GM18505 (cell line): ENCODE measurements at regions not wholly inside any gene's neighbourhood (a gene's known extent, or its start where the extent isn't known, plus 50 kb on each side); places are given as distances from the start of the nearest gene placed in this dataset.
A peak's percentile ranks its signal among the peaks of the same experiment; 100 is the strongest.

Experiments
- ATAC-seq: cut with Tn5 transposase; IDR thresholded peaks from one replicate; pipeline ENCODE4 v1.9.1; 2021; ENCODE audit not compliant: unreplicated experiment
- POLR2A ChIP-seq: IDR thresholded peaks from 4 replicates; pipeline ENCODE4 v1.6.1; 2011; ENCODE audit warnings: borderline replicate concordance; ENCODE audit not compliant: insufficient read depth, insufficient read length; ENCODE audit errors: extremely low read depth

DNA sequence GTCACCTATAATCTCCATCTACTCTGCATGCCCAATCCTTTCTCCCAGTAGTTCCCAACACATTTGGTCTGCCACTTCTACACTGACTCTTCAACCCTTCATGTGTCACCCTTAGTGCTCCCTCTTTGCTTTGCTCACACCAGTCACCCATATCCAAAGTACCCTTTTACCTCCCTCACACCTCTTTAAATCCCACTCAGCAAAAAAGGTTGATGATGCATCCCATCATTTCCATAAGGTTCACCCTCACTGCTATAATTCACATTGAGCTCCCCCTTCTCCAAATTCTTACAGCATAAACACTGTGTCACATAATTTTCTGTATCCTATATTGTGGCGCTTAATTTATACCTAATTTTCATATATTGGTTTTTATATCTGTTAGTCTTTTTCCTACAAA is 83.8 kb upstream of the ATP1B1 start:
- no peak for ATAC-seq
- TF ChIP-seq POLR2A: no peak

DNA sequence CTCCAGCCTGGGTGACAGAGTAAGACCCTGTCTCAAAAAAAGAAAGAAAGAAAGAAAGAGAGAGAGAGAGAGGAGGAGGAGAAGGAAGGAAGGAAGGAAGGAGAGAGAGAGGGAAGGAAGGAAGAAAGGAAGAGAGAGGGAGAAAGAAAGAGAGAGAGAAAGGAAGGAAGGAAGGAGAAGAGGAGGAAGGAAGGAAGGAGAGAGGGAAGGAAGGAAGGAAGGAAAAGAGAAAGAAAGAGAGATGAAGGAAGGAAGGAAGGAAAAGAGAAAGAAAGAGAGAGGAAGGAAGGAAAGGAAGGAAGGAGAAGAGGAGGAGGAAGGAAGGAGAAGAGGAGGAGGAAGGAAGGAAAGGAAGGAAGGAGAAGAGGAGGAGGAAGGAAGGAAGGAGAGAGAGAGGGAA is 82.2 kb upstream of the ATP1B1 start:
- TF ChIP-seq POLR2A: no peak
- no peak for ATAC-seq

DNA sequence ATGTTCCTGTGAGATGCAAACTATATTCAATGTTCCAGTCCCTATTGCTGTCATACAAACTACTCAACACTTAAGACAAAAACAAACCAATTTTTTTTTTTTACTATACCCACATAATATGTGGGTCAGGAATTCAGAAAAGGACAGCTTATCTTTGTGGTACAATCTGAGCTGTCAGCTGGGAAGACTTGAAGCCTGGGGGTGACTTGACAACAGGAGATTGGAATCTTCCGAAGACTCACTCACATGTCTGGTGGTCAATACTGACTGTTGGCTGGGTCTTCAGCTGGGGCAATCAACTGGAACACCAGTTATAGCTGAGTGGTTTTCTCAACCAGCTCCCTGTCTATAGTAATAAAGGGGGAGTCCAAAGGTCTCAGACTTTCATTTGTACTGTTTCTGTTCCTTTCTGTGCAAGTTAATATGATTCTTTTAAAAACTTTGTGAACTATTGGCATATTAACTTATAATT is 81.7 kb upstream of the ATP1B1 start:
- ATAC-seq: peak; percentile 92
- no peak for TF ChIP-seq POLR2A

DNA sequence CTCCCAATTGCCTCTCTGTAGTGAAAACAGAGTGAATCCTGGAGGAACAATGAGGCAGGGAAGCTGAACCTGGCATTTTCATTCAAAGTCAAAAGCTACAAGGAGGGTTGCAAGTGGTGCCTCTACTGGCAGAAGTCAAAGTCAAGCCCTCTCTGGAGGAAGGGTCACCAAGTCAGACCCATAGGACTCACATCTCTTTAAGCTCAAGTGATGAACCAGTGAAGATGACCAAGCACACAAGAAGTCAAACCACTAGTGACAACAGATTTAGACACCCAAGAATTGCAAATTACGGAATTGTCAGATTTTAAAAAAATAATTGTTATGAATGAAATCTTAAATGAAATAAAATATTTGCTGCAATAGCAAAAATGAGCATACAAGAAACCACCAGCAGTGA is 81.1 kb upstream of the ATP1B1 start:
- TF ChIP-seq POLR2A: no peak
- no peak for ATAC-seq

DNA sequence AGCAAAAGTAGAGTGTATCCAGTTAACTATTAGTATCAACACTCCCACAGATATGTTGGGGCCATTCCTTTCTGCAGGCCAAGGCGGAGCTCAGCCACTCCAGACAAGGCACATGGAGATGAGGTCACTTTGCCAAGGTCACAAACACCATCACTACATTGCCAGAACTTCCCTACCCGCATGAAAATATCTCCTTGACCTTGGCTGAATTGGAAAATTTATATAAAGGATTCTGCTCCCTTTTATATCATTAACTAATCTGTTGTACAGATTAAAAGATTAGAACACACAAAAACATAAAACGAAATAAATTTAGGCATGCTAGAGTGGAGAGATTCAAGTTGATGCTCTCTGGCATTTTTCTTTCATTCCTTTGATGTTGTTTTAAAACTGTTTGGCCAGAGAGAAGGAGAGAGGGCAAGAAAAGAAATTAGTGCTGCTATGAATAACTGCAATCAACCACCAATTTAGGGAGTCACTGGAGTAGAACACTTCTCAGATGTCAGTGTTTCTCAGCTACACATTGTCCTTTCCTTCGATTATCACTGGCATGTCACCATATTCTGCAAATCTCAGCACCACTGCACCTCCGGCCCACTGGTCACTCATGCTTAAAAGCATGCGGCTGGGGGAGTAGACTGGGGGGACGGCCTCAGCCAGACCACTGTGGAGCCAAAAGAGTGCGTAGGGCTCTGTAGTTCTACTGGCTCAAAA is 78.7 kb upstream of the ATP1B1 start:
- ATAC-seq: no peak

DNA sequence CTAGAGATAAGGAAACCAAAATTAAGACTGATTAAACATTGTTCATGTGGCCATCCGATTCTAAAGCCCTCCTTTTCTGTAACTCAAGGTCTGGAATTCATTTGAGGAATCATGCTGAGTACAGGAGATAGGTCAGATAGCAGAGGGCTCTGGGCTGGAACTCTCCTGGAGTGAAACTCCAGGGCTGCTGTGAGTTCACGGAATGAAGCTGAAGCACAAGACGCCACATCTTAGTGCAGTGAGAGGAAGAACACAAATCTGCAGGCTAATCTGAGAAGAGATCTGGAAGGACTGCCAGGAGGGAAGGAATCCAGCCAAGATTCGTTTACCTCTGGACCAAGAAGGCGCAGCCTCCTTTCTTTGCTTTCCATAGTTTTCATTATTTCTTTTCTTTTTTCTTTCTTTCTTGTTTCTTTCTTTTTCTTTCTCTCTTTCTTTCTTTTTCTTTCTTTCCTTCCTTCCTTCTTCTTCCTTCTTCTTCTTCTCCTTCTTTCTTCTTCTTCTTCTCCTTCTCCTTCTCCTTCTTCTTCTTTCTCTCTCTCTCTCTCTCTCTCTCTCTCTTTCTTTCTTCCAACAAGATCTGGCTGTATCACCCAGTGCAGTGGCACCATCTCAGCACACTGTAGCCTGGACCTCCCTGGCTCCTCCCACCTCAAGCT is 74.8 kb upstream of the ATP1B1 start:
- TF ChIP-seq POLR2A: no peak
- no peak for ATAC-seq

More for the DNA sequence above, 78.7 kb upstream of the ATP1B1 start:
- TF ChIP-seq POLR2A: no peak

DNA sequence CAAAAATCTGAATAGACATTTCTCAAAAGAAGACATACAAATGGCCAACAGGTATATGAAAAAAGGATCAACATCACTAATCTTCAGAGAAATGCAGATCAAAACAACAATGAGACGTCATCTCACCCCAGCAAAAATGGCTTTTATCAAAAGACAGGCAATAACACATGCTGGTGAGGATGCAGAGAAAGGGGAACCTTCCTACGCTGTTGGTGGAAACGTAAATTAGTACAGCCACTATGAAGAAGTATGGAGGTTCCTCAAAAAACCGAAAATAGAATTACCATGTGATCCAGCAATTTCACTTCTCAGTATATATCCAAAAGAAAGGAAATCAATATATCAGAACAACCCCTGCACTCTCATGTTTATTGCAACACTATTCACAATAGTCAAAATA is 65.1 kb upstream of the ATP1B1 start:
- no peak for TF ChIP-seq POLR2A
- ATAC-seq: no peak

DNA sequence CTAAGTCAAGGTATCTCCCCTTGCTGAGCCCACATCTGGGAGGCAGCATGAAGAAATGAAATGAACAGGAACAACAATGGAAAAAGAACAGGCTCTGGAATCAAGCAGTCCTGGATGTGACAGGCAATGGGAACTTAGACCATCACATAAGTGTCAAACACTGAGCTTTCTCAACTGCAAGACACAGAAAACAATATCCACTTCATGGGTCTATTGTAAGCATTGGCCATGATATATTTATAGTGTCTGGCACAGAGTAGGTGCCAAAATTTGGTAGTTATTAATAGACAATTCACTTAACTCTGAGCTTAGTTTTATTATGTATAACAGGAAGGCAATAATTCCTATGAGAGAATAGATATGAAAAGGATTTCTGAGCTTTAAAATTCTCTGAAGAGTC is 64.1 kb upstream of the ATP1B1 start:
- no peak for TF ChIP-seq POLR2A
- no peak for ATAC-seq

DNA sequence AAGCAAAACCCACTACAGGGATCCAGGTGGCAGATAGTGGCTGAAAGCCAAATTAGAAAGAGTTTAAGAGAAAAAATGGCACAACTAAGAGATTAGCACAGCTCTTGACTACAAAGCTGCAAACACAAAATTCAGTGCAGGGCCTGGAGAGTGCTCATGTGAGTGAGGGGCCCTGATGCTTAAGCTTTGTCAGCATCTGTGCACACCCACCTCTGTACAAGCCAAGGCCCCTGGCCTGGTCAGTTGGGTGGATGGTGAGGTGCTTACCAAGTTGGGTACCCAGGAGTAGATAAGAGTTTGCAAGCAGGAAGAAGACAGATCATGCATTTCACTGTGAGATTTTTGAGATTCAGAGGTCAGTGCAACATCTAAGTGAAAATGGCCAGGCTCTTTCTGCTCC is 62.7 kb upstream of the ATP1B1 start:
- no peak for ATAC-seq
- no peak for TF ChIP-seq POLR2A

DNA sequence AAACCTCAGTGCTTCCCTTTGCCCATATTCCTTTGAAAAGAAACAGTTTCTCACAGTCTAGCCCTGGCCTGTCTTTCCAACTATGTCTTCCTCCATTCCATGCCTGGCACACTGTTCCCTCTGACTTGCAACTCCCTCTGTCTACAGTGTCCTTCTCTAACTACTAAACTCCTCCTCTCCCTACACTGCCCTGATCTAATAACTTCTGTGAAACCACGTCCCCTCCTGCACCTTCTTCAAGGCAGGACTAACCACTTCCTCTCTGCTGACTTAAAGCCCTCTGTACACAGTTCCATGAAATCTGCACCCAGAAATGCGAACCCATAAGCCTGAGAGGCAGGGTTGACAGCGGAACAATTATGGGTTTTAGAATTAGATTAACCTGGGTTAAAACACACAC is 62.2 kb upstream of the ATP1B1 start:
- peak; percentile 86 for ATAC-seq

DNA sequence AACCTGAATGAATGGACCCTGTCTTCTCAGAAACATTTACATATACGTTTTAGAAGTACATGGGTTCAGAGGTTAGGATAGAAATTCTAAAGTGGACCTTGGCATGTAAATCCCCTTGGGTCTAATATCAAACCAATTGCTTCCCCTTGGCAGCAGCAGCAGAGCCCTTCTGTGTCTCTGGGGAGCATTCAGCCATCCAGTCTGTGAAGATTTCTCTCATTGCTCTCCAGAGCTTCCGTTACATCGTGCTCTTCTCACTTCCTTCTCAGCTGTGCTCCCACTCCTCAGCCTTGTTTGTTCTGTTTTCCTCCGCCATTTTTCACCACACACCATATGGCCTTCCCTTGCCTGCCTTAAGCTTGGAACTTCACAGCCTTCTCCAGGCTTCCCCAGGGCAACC is 61.5 kb upstream of the ATP1B1 start:
- no peak for ATAC-seq
- TF ChIP-seq POLR2A: no peak

More for the DNA sequence above, 62.2 kb upstream of the ATP1B1 start:
- peak; percentile 37 for TF ChIP-seq POLR2A

DNA sequence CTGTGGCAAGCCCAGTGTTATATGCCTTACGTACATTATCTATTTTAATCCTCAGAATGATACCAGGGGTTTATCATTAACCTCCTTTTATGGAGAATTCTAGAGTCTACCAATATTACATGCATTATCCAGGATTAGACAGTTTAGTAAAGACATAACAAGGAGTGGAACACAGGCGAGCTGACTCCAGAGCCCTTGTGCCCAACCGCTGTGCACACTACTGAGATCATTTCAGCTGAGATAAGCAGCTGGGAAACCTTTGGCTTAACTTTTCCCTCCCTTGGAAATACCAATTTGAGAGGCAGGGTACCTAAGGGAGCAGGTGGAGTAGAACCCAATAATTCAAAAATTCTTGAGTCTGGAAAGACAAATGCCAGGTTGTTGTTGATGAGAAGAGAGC is 59.8 kb upstream of the ATP1B1 start:
- no peak for ATAC-seq
- TF ChIP-seq POLR2A: no peak

DNA sequence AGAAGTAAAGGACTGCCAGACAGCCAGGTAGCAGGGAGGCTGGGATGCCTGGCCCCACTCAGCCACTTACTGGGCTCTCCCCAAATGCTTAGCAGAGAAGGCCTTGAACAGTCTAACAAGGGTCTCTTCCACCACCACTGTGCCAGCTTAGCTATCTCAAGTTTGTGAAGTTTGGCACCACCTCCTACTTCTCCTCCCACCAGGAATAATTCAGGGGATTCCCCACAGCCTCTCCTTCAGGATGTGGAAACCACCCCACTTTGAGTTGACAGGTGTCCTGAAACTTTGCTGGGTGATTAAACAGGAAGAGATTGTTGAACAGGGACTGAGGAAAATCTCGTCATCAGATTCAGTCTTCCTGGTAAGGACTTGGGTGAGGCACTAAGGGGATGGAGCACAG is 59.4 kb upstream of the ATP1B1 start:
- no peak for TF ChIP-seq POLR2A
- ATAC-seq: no peak

DNA sequence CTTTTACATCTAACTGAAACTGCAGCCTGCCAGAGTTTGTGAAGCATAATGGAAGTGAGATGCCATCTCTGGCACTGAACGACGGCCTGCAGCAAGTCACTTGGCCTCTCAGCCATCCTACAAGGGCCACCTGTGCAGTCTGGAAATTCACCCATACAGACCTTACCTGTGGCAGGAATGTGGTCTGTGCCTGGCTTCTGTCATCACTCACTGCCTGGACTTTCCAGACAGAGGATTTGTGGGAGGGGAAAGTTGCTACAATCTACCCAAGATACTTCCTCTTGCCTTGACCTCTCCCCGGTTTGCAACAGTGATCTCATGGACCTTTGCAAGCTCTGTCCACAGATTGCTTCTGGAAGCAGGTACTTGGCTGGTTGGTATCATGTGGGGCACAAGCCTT is 58.4 kb upstream of the ATP1B1 start:
- no peak for ATAC-seq
- TF ChIP-seq POLR2A: no peak
